HG03565 (cell line): ENCODE measurements at regions not wholly inside any gene's neighbourhood (a gene's known extent, or its start where the extent isn't known, plus 50 kb on each side); places are given as distances from the start of the nearest gene placed in this dataset.

ENCODE experiments used
- ATAC-seq: cut with Tn5 transposase; IDR thresholded peaks from one replicate; pipeline ENCODE4 v1.9.1; 2021; ENCODE audit warnings: mild to moderate bottlenecking, moderate library complexity; ENCODE audit not compliant: unreplicated experiment

GRCh38 chr6:122297010-122297409 is 102.4 kb upstream of the HSF2 start:
- no peak for ATAC-seq

- ATAC-seq = no peak
Measured at GRCh38 chr6:122302067-122302466, 97.4 kb upstream of the HSF2 start.

- no peak for ATAC-seq
Measured at GRCh38 chr6:122307577-122307976, 91.9 kb upstream of the HSF2 start.

- no peak for ATAC-seq
Measured at GRCh38 chr6:122308074-122308473, 91.4 kb upstream of the HSF2 start.

GRCh38 chr6:122315842-122316241 is 83.6 kb upstream of the HSF2 start:
- ATAC-seq = no peak

GRCh38 chr6:122322824-122323223 is 76.6 kb upstream of the HSF2 start:
- ATAC-seq = no peak

GRCh38 chr6:122323361-122323760 is 76.1 kb upstream of the HSF2 start:
- ATAC-seq = no peak

GRCh38 chr6:122330315-122330714 is 69.1 kb upstream of the HSF2 start:
- no peak for ATAC-seq

GRCh38 chr6:122337645-122338044 is 61.8 kb upstream of the HSF2 start:
- no peak for ATAC-seq

- ATAC-seq = no peak
Measured at GRCh38 chr6:122339661-122340060, 59.8 kb upstream of the HSF2 start.

GRCh38 chr6:122347280-122347679 is 52.2 kb upstream of the HSF2 start:
- ATAC-seq = no peak

GRCh38 chr6:122347751-122348150 is 51.7 kb upstream of the HSF2 start:
- no peak for ATAC-seq
